NB4 (cell line): ENCODE measurements at regions not wholly inside any gene's neighbourhood (a gene's known extent, or its start where the extent isn't known, plus 50 kb on each side); places are given as distances from the start of the nearest gene placed in this dataset.

Experiments used
- CTCF ChIP-seq: IDR thresholded peaks from one replicate; pipeline ENCODE4 v1.5.1; 2012; ENCODE audit warnings: low read depth, low read length
- MAX ChIP-seq: IDR thresholded peaks from 2 replicates; pipeline ENCODE4 v1.6.1; 2011; ENCODE audit warnings: low read depth, low read length
- POLR2A ChIP-seq: IDR thresholded peaks from 2 replicates; pipeline ENCODE4 v1.6.1; 2011; ENCODE audit warnings: mild to moderate bottlenecking; ENCODE audit not compliant: insufficient read length; ENCODE audit errors: extremely low read depth

- TF ChIP-seq CTCF, result no peak
- no peak for TF ChIP-seq POLR2A
- TF ChIP-seq MAX, result no peak
These were observed 199.5 kb downstream of the NUAK1 start for GRCh38 chr12:105939181-105939721.
